Natural killer cell (primary cell): ENCODE measurements at regions not wholly inside any gene's neighbourhood (a gene's known extent, or its start where the extent isn't known, plus 50 kb on each side); places are given as distances from the start of the nearest gene placed in this dataset.

Source experiments
- ATAC-seq, 3 donors: fragments of 150-1000 bp in 2 of 3; fragments of 200-7000 bp in 1 of 3; cut with Tn5 transposase; 1 replicate in 1 of 3; 2 replicates in 2 of 3; pipeline ENCODE4 v1.10.0; 2021; ENCODE audit warnings: mild to moderate bottlenecking in 2 of 3, moderate library complexity in 2 of 3
- DNase-seq, 2 donors: peaks; one replicate each; pipeline versions ENCODE4 v3.0.0 to v3.0.0-alpha.2; 2013 to 2021; ENCODE audit warnings: mixed read lengths in 1 of 2
- H3K27ac ChIP-seq: one replicate; pipeline ENCODE4 v1.5.1; 2013; ENCODE audit warnings: mild to moderate bottlenecking, low read length
- H3K27me3 ChIP-seq: one replicate; pipeline ENCODE4 v1.6.1; 2013; ENCODE audit warnings: low read length; ENCODE audit not compliant: control insufficient read depth, insufficient read depth
- H3K36me3 ChIP-seq: one replicate; pipeline ENCODE4 v1.6.1; 2013; ENCODE audit warnings: low read length; ENCODE audit not compliant: control insufficient read depth, insufficient read depth
- H3K4me1 ChIP-seq: one replicate; pipeline ENCODE4 v1.6.1; 2013; ENCODE audit warnings: low read length; ENCODE audit not compliant: control insufficient read depth, insufficient read depth
- H3K4me3 ChIP-seq: one replicate; pipeline ENCODE4 v1.5.1; 2013; ENCODE audit warnings: low read length
- H3K9me3 ChIP-seq: one replicate; pipeline ENCODE4 v1.6.1; 2013; ENCODE audit warnings: low read length; ENCODE audit not compliant: control insufficient read depth, insufficient read depth
- H3K27ac Mint-ChIP-seq, 2 donors: one replicate each; pipeline ENCODE4 v1.8.0; 2022; ENCODE audit warnings: mild to moderate bottlenecking in 2 of 2, mixed read lengths in 2 of 2, moderate library complexity in 1 of 2
- H3K27me3 Mint-ChIP-seq, 2 donors: one replicate each; pipeline ENCODE4 v1.8.0; 2022; ENCODE audit warnings: low read depth in 2 of 2, mixed read lengths in 2 of 2
- H3K36me3 Mint-ChIP-seq: one replicate; pipeline ENCODE4 v1.8.0; 2022; ENCODE audit warnings: mixed read lengths
- H3K4me1 Mint-ChIP-seq, 2 donors: one replicate each; pipeline ENCODE4 v1.8.0; 2022; ENCODE audit warnings: mixed read lengths in 2 of 2
- H3K4me3 Mint-ChIP-seq: one replicate; pipeline ENCODE4 v1.8.0; 2022; ENCODE audit warnings: mild to moderate bottlenecking, moderate library complexity, mixed read lengths
- H3K9me3 Mint-ChIP-seq, 2 donors: one replicate each; pipeline ENCODE4 v1.8.0; 2022; ENCODE audit warnings: mixed read lengths in 2 of 2
- CTCF ChIP-seq: fragments of 200-600 bp; IDR thresholded peaks from one replicate; pipeline ENCODE4 v1.8.0; 2022; ENCODE audit warnings: antibody characterized with exemption
- WGBS: methylation state at CpG from one replicate; pipeline ENCODE4 v1.1.7; 2013; ENCODE audit warnings: missing lambda C conversion rate; ENCODE audit not compliant: insufficient coverage; 5-methylcytosine and 5-hydroxymethylcytosine counted together
- intact Hi-C: fragments of 100-400 bp; cut with micrococcal nuclease; formaldehyde crosslinking; loops from one replicate; pipeline ENCODE4 v1.14.2; 2022

DNA sequence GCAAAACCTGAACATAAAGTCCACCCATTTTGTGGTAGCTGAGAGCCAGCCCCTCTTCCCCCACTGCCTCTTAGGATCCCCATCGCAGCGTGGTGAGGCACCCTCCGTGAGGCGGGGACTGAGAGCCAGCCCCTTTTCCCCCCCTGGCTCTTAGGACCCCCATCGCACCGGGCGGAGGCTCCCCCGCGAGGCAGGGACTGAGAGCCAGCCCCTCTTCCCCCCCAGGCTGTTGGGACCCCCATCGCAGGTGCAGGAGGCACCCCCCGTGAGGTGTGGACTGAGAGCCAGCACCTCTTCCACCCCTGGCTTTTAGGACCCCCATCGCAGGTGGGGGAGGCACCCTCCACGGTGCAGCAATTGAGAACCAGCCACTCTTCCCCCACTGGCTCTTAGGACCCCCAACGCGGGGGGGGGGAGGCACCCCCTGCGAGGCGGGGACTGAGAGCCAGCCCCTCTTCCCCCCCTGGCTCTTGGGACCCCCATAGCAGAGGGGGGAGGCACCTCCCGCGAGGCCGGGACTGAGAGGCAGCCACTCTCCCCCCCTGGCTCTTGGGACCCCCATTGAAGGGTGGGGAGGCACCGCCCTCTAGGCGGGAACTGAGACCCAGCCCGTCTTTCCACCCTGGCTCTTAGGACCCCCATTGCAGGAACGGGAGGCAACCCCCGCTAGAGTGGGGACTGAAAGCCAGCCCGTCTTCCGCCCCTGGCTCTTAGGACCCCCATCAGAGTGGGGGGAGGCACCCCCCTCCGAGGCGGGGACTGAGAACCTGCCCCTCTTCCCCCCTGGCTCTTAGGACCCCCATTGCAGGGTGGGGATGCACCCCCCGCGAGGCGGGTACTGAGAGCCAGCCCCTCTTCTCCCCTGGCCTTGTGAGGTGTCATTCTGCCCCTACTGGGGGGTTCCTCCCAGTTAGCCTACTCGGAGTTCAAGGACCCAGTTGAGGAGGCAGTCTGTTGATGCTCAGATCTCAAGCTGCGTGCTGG is 366.4 kb upstream of the SPRY2 start:
- DNase-seq (no peak), ATAC-seq (no peak)
- H3K27ac Mint-ChIP-seq, result no peak overlapping the region
- no peaks in the 10 kb centered on the region for H3K4me1 Mint-ChIP-seq
- Histone ChIP-seq H3K4me3 (no peak overlapping the region), H3K9me3 (peaks cover 7% of the 10 kb centered on the region), H3K27ac (no peak overlapping the region), H3K36me3 (no peaks in the 10 kb centered on the region), H3K4me1 (no peaks in the 10 kb centered on the region), H3K27me3 (no peaks in the 10 kb centered on the region)
- WGBS, result 96% methylated on average over 24 of the region's 34 CpGs
- intact Hi-C loops, result no loop called here
- H3K36me3 Mint-ChIP-seq, result no peaks in the 10 kb centered on the region
- H3K27me3 Mint-ChIP-seq, result no peaks in the 10 kb centered on the region
- H3K4me3 Mint-ChIP-seq, result no peak overlapping the region
- TF ChIP-seq CTCF, result no peak
- no peaks in the 10 kb centered on the region for H3K9me3 Mint-ChIP-seq

- Histone ChIP-seq H3K36me3 (no peaks in the 10 kb centered on the region), H3K9me3 (peaks cover 7% of the 10 kb centered on the region), H3K27me3 (no peaks in the 10 kb centered on the region), H3K27ac (no peak overlapping the region), H3K4me1 (no peaks in the 10 kb centered on the region), H3K4me3 (no peak overlapping the region)
- DNase-seq, result no peak
- no peaks in the 10 kb centered on the region for H3K9me3 Mint-ChIP-seq
- no peak for ATAC-seq
- 96% methylated on average over 4 of the region's 10 CpGs for WGBS
- no peaks in the 10 kb centered on the region for H3K27me3 Mint-ChIP-seq
- no peak overlapping the region for H3K27ac Mint-ChIP-seq
- intact Hi-C loops, result no loop called here
- H3K4me3 Mint-ChIP-seq, result no peak overlapping the region
- H3K4me1 Mint-ChIP-seq, result no peaks in the 10 kb centered on the region
- no peaks in the 10 kb centered on the region for H3K36me3 Mint-ChIP-seq
- no peak for TF ChIP-seq CTCF
Measured at GRCh38 chr13:80706164-80706471, 365.2 kb upstream of the SPRY2 start.

- intact Hi-C loops, result no loop called here
- Histone ChIP-seq H3K4me1 (no peaks in the 10 kb centered on the region), H3K4me3 (no peak overlapping the region), H3K9me3 (peaks cover 7% of the 10 kb centered on the region), H3K36me3 (no peaks in the 10 kb centered on the region), H3K27me3 (no peaks in the 10 kb centered on the region), H3K27ac (no peak overlapping the region)
- Mint-ChIP-seq H3K27ac (no peak overlapping the region), H3K27me3 (no peaks in the 10 kb centered on the region), H3K4me1 (no peaks in the 10 kb centered on the region), H3K4me3 (no peak overlapping the region), H3K36me3 (no peaks in the 10 kb centered on the region), H3K9me3 (no peaks in the 10 kb centered on the region)
- DNase-seq (no peak), ATAC-seq (no peak)
- WGBS, result 98% methylated on average over 15 of the region's 30 CpGs
- no peak for TF ChIP-seq CTCF
Measured at GRCh38 chr13:80705371-80706163, 364.6 kb upstream of the SPRY2 start.
